Vagina (tissue), 2 donors: ENCODE measurements at regions not wholly inside any gene's neighbourhood (a gene's known extent, or its start where the extent isn't known, plus 50 kb on each side); places are given as distances from the start of the nearest gene placed in this dataset.

Experiments
- CTCF ChIP-seq, 3 experiments: fragments of 450-650 bp in 2 of 3; fragments of 200-600 bp in 1 of 3; sonication (generic) in 1 of 3; IDR thresholded peaks; one replicate each; pipeline ENCODE4 v1.5.1; 2017 to 2019; ENCODE audit warnings: antibody characterized with exemption in 3 of 3, mild to moderate bottlenecking in 2 of 3, moderate library complexity in 2 of 3
- POLR2A ChIP-seq, 2 donors: fragments of 450-650 bp; IDR thresholded peaks; one replicate each; pipeline ENCODE4 v1.6.1; 2017; ENCODE audit warnings: antibody characterized with exemption in 2 of 2, mild to moderate bottlenecking in 2 of 2, moderate library complexity in 2 of 2
- POLR2AphosphoS5 ChIP-seq, 2 donors: sonication (generic); formaldehyde crosslinking; IDR thresholded peaks; one replicate each; pipeline ENCODE4 v1.9.0; 2017; ENCODE audit warnings: antibody characterized with exemption in 2 of 2, mild to moderate bottlenecking in 2 of 2, low read depth in 1 of 2; ENCODE audit not compliant: insufficient read depth in 1 of 2

GRCh38 chr2:215835657-215836056 is 177.7 kb downstream of the MREG start:
- TF ChIP-seq CTCF (IDR thresholded peaks at IDR 0.05) (no peak), POLR2A (IDR thresholded peaks at IDR 0.05) (no peak), POLR2AphosphoS5 (IDR thresholded peaks at IDR 0.05; ENCODE audit: insufficient read depth in 1 of 2, low read depth in 1 of 2) (no peak)
